SW 1271 (cell line): ENCODE measurements at regions not wholly inside any gene's neighbourhood (a gene's known extent, or its start where the extent isn't known, plus 50 kb on each side); places are given as distances from the start of the nearest gene placed in this dataset.
A peak's percentile ranks its signal among the peaks of the same experiment; 100 is the strongest.

Experiments
- DNase-seq, 2 experiments: peaks; one replicate each; lab custom pipeline; 2025; lab: John Stamatoyannopoulos, UW

- peak; percentile 24 to 49 for DNase-seq
Observed at GRCh38 chr1:94617134-94617805, 75.7 kb upstream of the F3 start.

- DNase-seq = no peak
Observed at GRCh38 chr1:94616506-94616905, 74.9 kb upstream of the F3 start.

GRCh38 chr1:94614996-94615395 lies 73.4 kb upstream of the F3 start:
- no peak for DNase-seq

GRCh38 chr1:94614168-94614815 lies 72.7 kb upstream of the F3 start:
- no peak for DNase-seq

GRCh38 chr1:94612525-94613204 lies 71.1 kb upstream of the F3 start:
- DNase-seq = no peak

- no peak for DNase-seq
Observed at GRCh38 chr1:94611681-94612475, 70.3 kb upstream of the F3 start.

- no peak for DNase-seq
Observed at GRCh38 chr1:94609619-94610018, 68.1 kb upstream of the F3 start.

- DNase-seq = no peak
Observed at GRCh38 chr1:94608852-94609530, 67.4 kb upstream of the F3 start.

GRCh38 chr1:94608142-94608851 lies 66.7 kb upstream of the F3 start:
- DNase-seq = no peak

- no peak for DNase-seq
Observed at GRCh38 chr1:94607398-94607797, 65.8 kb upstream of the F3 start.

- no peak for DNase-seq
Observed at GRCh38 chr1:94606471-94606870, 64.9 kb upstream of the F3 start.

GRCh38 chr1:94603663-94604062 lies 62.1 kb upstream of the F3 start:
- no peak for DNase-seq

- DNase-seq = no peak
Observed at GRCh38 chr1:94602802-94603625, 61.5 kb upstream of the F3 start.

GRCh38 chr1:94602316-94602715 lies 60.8 kb upstream of the F3 start:
- no peak for DNase-seq

GRCh38 chr1:94600556-94600955 lies 59.0 kb upstream of the F3 start:
- DNase-seq = no peak

- no peak for DNase-seq
Observed at GRCh38 chr1:94599095-94599813, 57.7 kb upstream of the F3 start.

- no peak for DNase-seq
Observed at GRCh38 chr1:94597701-94598100, 56.1 kb upstream of the F3 start.

GRCh38 chr1:94596260-94596659 lies 54.7 kb upstream of the F3 start:
- no peak for DNase-seq

GRCh38 chr1:94595658-94596057 lies 54.1 kb upstream of the F3 start:
- no peak for DNase-seq

GRCh38 chr1:94593611-94594010 lies 52.1 kb upstream of the F3 start:
- no peak for DNase-seq
